GM21723 (cell line): ENCODE measurements at regions not wholly inside any gene's neighbourhood (a gene's known extent, or its start where the extent isn't known, plus 50 kb on each side); places are given as distances from the start of the nearest gene placed in this dataset.
"Not testable (repeated sequence)": the region's sequence is repeated elsewhere in the genome, so short reads cannot be mapped to it uniquely, and the experiment has no call there.

Experiments
- ATAC-seq: cut with Tn5 transposase; IDR thresholded peaks from one replicate; pipeline ENCODE4 v1.9.1; 2021; ENCODE audit warnings: mild to moderate bottlenecking, moderate library complexity; ENCODE audit not compliant: unreplicated experiment

DNA sequence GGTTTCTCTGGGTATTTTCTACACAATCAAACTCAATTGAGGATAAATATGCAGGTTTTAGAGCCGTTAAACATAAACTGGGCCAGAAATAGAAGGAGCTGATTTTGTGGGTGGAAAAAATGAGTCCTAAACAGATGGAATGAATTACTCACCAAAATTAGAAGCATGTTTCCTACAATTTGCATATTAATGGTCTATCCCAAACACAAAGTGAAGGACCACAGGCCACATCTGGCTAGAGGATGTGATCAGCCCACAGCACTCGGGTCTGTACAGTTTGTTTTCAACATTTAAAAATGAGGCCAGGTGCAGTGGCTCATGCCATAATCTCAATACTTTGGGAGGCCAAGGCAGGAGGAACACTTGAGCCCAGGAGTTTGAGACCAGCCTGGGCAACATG, 296.3 kb downstream of the PREX1 start:
- ATAC-seq: no peak

DNA sequence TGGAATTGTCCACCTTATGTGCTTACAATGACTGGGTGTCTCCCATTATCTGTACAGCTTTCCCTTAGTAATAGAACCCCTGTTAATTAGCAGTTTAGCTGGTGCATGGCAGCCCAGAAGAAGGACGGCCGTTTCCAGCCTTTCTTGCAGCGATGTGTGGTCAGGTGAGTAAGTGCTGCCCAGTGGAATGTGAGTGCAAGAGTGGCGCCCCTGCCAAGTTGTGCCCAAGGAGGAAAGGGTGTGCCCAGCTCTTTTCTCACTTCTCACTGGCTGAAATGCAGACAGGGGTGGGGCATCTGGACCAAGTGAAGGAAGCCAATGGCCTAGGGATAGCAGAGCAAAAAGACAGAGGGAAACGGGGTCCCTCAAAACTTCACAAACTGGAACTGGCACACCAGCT, 296.8 kb downstream of the PREX1 start:
- ATAC-seq: no peak

DNA sequence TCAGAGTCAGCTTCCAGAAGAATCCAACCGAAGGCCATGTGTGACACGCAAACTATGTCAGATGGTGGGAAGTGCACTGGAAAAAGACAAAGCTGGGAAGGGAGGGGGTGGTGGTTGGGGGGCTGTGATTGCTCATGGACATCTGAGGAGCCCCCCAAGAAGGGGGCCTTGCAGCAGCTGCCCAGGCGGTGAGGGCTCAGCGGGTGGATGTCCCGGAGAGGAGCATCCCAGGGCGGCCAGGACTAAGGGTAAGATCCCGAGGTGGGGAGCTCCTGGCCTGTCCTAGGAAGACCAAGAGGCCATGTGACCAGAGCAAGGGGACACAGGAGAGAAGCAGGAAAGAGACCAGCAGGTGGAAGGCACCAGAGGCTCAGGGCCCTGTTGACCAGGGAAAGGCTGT, 299.5 kb downstream of the PREX1 start:
- no peak for ATAC-seq

DNA sequence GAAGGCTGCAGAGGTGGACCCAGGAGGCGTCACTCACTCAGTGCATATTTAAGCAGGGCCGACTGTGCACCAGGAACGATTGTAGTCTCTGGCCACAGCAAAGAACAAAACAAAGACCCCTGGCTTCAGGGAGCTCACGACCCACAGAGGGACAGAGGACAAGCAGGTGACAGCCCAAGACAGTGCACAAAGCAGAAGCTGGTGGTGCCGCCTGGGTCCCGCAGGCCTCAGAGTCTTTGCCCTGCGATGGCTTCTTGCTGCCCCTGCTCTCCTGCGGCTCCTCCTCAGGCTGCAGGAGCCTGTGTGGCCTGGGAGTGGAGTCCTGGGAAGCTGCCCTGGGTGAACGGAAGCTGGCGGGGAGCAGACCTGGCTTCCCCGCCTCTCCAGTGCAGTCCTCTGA, 300.0 kb downstream of the PREX1 start:
- ATAC-seq: no peak

DNA sequence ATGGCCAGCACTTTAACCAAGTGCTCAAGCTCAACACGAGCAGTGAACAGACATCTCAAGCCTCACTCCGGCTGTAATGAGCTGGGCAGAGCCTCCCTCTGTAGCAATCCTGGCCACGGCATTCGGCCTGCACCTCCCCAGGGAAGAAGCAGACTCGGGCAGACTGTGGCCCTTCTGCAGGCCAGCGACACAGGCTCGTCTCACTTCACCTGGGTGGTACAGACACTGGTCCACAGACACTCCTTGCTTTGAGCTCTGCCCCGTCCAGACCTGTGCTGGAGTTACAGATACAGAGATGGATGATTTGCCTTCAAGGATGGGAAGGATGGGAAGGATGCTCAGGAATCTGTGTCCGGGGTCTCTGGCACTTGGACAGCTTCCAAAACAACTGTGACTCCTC, 300.9 kb downstream of the PREX1 start:
- no peak for ATAC-seq

DNA sequence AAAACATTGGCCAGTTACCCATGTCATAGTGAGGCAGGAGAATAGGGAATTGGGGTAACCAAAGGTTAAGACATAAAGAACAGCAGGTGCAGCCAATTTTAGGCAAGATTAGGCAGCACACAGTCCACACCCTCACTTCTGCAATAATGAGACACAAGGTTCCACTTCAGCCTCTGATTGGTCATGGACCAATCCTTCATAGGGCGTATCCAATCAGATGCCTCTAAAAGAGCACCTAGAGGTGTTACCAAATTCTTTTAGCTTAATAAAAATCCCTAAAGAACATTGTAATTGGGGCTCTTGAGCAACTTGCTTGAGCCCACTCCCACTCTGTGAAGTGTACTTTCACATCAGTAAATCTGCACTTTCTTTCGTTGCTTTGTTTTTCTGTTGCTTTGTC, 302.4 kb downstream of the PREX1 start:
- ATAC-seq: no peak

DNA sequence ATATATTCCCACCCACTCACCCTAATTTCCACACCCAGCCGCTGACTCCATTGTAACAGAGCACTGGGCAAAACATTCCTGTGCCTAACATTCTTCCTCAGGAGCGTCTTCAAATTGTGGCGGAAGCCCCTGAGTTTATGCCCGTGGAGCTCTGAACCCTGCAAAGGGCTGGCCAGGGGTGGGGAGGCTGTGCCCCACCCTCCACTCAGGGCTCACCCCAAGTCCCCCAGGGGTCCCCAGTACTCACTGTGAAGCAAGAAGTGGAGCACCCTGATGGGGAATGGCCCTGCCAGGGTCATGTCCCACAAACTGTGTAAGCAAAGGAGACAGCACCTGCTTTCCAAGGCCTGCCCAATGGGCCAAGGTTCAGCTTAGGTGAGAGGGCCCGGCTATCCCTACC, 303.2 kb downstream of the PREX1 start:
- no peak for ATAC-seq

DNA sequence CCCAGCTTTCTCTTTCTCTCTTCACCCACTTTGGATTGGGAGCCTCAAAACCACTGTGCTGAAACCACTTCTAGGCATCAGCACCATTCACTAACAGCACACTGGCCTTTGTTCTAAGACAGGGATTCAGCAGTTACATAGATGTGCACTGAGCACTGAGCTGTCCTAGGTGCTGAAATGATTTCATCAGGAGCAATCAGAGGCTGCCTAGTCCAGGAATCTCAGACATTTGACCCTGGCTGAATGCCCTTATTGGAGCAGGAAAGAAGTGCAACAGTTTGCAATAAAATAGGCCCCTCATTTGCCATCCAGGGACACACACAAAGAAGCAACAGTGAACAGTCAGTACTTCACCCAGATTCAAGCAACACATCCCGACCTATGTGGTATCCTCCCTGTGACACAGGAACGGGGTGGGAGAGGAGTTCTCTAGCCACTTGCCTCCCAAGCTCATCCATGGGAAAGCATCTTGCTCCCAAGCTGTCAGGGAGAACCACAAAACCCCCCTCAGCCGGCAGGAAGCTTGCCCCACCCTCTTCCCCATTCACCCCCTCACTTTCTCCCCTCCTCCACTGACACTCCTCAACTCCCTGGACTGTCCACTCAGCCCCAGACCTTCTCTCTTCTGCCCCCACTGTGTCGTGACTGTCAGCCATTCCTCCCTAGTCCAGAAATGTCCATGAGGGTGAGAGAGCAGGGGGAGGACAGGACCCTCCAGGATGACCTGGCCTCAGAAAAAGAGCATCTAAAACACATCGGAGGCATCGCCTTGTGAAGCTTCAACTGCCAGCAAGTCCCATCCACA, 304.4 kb downstream of the PREX1 start:
- ATAC-seq: no peak

DNA sequence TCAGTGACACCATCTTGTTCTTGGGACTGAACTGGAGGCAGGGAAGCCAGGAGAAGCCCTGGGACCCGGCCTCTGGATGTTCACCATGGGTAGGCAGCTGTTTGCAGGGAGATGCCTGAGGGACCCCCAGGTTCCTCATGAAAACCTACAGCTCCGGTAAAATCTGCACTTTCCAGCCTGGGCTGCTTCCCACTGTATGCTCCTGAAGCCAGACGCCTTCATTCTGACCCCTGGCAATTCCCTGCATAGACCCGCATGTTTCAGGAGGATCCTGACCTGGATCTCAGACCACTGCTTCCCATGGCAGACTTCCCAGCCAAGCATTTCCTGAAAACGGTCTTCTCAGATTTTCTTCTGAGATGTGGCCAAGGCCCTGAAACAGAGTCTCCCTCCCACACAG, 306.7 kb downstream of the PREX1 start:
- no peak for ATAC-seq

DNA sequence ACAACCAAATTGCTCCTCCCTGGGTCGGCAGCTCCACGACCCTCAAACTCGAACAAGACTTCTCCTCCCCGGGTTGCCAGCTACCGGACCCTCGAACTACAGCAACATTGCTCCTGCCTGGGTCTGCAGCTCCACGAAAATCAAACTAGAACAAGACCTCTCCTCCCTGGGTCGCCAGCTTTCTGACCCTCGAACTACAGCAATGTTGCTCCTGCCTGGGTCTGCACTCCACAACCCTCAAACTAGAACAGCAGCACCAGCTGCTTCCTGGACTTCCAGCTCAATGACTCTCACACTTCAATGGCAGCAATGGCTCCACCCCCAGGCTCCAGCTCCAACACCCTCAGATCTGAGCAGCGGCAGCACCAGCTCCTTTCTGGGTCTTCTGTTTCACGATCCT, 311.6 kb downstream of the PREX1 start:
- ATAC-seq: not testable (repeated sequence)

DNA sequence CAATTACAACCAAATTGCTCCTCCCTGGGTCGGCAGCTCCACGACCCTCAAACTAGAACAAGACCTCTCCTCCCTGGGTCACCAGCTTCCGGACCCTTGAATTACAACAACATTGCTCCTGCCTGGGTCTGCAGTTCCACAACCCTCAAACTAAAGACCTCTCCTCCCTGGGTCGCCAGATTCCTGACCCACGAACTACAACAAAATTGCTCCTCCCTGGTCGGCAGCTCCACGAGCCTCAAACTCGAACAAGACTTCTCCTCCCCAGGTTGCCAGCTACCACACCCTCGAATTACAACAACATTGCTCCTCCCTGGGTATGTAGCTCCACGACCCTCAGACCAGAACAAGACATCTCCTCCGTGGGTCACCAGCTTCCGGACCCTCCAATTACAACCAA, 313.2 kb downstream of the PREX1 start:
- not testable (repeated sequence) for ATAC-seq

DNA sequence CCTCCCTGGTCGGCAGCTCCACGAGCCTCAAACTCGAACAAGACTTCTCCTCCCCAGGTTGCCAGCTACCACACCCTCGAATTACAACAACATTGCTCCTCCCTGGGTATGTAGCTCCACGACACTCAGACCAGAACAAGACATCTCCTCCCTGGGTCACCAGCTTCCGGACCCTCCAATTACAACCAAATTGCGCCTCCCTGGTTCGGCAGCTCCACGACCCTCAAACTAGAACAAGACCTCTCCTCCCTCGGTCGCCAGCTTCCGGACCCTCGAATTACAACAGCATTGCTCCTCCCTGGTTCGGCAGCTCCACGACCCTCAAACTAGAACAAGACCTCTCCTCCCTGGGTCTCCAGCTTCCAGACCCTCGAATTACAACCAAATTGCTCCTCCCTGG, 315.3 kb downstream of the PREX1 start:
- ATAC-seq: not testable (repeated sequence)

DNA sequence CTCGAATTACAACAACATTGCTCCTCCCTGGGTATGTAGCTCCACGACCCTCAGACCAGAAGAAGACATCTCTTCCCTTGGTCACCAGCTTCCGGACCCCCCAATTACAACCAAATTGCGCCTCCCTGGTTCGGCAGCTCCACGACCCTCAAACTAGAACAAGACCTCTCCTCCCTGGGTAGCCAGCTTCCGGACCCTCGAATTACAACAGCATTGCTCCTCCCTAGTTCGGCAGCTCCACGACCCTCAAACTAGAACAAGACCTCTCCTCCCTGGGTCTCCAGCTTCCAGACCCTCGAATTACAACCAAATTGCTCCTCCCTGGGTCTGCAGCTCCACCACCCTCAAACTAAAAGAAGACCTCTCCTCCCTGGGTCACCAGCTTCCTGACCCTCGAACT, 322.7 kb downstream of the PREX1 start:
- ATAC-seq: not testable (repeated sequence)

DNA sequence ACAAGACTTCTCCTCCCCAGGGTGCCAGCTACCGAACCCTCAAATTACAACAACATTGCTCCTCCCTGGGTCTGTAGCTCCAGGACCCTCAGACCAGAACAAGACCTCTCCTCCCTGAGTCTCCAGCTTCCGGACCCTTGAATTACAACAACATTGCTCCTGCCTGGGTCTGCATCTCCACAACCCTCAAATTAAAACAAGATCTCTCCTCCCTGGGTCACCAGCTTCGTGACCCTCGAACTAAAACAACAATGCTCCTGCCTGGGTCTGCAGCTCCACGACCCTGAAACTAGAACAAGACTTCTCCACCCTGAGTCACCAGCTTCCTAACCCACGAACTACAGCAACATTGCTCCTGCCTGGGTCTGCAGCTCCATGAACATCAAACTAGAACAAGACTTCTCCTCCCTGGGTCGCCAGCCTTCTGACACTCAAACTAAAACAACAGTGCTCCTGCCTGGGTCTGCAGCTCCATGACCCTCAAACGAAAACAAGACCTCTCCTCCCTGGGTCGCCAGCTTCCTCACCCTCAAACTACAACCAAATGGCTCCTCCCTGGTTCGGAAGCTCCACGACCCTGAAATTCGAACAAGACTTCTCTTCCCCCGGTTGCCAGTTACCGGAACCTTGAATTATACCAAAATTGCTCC, 324.5 kb downstream of the PREX1 start:
- no peak for ATAC-seq

DNA sequence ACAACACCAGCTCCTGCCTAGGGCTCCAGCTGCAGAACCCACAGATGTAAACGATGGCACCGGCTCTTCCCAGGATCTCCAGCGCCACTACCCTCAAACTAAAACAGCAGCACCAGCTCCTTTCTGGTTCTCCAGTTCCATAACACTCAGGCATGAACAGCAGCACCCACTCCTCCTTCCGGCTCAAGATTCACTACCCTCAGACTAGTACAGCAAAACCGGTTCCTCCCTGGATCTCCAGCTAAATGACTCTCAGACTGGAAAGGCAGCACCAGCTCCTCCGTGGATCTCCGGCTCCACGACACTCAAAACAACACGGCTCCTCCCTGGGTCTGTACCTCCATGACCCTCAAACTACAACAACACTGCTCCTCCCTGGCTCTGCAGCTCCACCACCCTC, 325.0 kb downstream of the PREX1 start:
- ATAC-seq: no peak

DNA sequence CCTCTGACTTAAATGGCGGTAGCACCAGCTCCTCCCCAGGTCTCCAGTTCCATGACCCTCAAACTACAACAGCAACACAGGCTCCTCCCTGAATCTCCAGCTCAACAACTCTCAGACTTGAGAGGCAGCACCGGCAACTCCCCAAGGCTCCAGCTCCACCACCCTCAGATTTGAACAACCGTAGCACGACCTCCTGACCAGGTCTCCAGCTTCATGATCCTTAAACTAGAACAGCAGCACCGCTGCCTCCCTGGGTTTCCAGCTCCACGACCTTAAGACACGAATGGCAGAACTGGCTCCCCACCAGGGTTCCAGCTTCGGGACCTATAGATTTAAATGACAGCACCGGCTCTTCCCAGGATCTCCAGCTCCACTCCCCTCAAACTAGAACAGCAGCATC, 325.8 kb downstream of the PREX1 start:
- no peak for ATAC-seq

DNA sequence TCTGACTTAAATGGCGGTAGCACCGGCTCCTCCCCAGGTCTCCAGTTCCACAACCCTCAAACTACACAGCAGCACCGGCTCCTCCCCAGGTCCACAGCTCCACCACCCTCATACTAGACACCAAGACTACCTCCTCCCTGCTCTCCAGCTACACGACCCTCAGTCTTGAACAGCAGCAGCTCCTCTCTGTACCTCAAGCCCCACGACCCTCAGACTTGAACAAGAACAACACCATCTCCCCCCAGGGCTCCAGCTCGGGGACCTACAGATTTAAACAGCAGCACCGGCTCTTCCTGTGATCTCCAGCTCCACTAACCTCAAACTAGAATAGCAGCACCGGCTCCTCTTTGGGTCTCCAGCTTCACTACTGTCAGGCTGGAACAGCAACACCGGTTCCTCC, 326.9 kb downstream of the PREX1 start:
- not testable (repeated sequence) for ATAC-seq

DNA sequence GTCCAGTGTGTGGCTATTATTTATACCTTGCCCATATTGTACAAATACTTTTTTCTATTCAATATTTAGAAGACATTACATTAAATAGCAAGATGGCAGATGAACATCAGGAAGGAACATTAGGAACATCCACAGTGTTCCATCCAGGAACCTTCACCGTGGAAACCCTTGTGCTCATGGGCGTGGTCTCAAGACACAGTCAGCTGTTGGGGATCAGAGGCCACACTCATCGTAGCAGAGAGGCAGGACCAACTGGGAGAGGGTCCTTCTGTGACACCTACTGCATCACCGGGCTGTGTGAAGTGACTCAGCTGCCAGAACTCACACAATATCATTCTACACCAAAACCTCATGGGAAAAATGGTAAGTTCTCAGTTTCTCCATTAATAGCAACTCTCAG, 328.9 kb downstream of the PREX1 start:
- not testable (repeated sequence) for ATAC-seq

DNA sequence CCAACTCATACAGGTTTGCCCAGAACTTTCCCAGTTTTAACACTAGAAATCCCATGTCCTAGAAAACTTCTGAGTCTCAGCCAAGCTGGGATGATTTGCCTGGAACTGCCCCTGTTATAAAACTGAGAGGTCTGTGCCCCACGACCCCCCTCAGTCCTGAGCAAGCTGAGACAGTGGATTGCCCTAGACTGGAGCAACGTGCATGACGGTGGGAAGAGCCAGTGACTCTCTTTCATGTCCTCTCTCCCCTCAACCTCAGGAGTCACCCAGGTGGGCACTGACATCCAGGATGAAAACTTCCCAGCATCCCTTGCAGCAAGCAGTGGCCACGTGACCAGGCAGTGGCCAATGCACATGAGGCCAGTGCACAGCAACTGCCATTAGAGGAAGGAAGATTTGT, 329.7 kb downstream of the PREX1 start:
- not testable (repeated sequence) for ATAC-seq

DNA sequence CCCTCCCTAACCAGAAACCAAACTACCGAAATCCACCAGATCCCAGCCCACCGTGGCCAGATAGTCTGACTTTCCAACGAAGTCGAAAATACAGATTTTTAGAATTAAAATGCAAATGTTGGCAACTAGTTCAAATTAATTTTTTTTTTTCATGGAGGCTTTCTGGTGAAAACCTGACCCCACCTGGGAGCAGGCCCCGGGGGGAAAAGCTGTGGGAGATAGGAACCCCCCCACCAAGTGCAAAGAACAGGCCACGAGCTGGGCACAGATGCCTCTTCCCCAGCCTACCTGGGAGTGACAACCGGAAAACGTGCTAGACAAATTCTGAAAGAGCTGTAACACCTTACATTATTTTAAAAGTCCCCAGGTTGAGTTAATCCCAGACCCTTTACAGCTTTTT, 333.8 kb downstream of the PREX1 start:
- ATAC-seq: no peak

DNA sequence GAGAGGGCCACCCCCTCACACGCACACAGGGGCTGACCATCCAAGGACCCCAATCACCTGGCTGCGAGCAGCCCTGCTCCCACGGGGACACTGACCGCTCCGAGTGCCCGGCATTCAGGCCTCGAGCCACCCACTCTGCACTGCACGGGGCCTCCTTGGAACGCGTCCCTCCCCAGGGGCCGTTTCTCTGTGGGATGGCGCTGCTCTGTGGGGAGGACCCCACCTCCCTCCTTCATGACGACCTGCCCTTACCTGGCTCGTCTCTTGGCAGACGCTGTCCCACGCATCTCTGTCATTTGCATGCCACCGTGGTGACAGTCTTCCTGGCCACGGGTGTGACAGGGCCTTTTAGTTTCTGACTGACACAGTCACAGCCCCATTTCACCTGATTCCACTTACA, 334.5 kb downstream of the PREX1 start:
- not testable (repeated sequence) for ATAC-seq

DNA sequence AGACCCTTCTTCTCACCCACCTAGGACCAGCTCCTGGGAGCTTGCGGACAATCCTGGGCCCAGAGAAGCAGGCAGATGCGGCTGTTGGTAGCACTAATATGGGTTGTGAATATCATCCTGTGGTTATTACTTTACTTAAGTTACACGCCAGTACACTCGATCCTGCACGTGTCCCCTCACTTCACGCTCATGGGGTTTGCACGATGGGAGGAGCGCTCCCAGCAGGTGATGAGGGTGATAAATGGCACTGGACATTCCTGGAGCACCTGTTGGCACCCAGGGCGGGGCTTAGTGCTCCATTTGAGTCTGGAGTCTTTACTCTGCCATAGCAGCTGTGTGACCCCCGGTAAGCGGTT, 335.1 kb downstream of the PREX1 start:
- ATAC-seq: no peak
